HEK293T (cell line): ENCODE measurements at regions not wholly inside any gene's neighbourhood (a gene's known extent, or its start where the extent isn't known, plus 50 kb on each side); places are given as distances from the start of the nearest gene placed in this dataset.

ENCODE experiments used
- CTCF ChIA-PET: fragments of 350-600 bp; formaldehyde crosslinking; extraction: SDS; loops from one replicate; lab custom pipeline; 2021; ENCODE audit warnings: antibody characterized with exemption, inconsistent platforms; lab: Yijun Ruan, JAX
- POLR2A ChIA-PET: fragments of 350-600 bp; formaldehyde crosslinking; extraction: SDS; loops from one replicate; lab custom pipeline; 2020; ENCODE audit warnings: antibody characterized with exemption, inconsistent platforms; lab: Yijun Ruan, JAX
- DNase-seq: peaks from one replicate; pipeline ENCODE4 v3.0.0; 2012; ENCODE audit warnings: mixed read lengths; ENCODE audit errors: extremely low spot score
- ARNT ChIP-seq: fragments of 450-650 bp; IDR thresholded peaks from 2 replicates; pipeline ENCODE4 v1.6.1; 2017; ENCODE audit warnings: mild to moderate bottlenecking
- BHLHE40 ChIP-seq: fragments of 450-650 bp; IDR thresholded peaks from 2 replicates; pipeline ENCODE4 v1.6.1; 2016; ENCODE audit warnings: mild to moderate bottlenecking, moderate library complexity, borderline replicate concordance
- CTBP1 ChIP-seq: fragments of 450-650 bp; IDR thresholded peaks from 2 replicates; pipeline ENCODE4 v1.6.1; 2016; ENCODE audit warnings: borderline replicate concordance
- ELF4 ChIP-seq: fragments of 450-650 bp; IDR thresholded peaks from 2 replicates; pipeline ENCODE4 v1.6.1; 2017; ENCODE audit warnings: antibody characterized with exemption
- FOXA1 ChIP-seq: fragments of 450-650 bp; IDR thresholded peaks from 2 replicates; pipeline ENCODE4 v1.6.1; 2016; ENCODE audit warnings: mild to moderate bottlenecking
- FOXK2 ChIP-seq: fragments of 450-650 bp; IDR thresholded peaks from 2 replicates; pipeline ENCODE4 v1.6.1; 2016; ENCODE audit warnings: mild to moderate bottlenecking
- FOXM1 ChIP-seq: fragments of 450-650 bp; IDR thresholded peaks from 2 replicates; pipeline ENCODE4 v1.6.1; 2017; ENCODE audit warnings: mild to moderate bottlenecking, borderline replicate concordance
- HDGF ChIP-seq: fragments of 450-650 bp; IDR thresholded peaks from 2 replicates; pipeline ENCODE4 v1.6.1; 2017; ENCODE audit warnings: antibody characterized with exemption, borderline replicate concordance
- L3MBTL2 ChIP-seq: fragments of 450-650 bp; conservative IDR thresholded peaks from 2 replicates; pipeline ENCODE4 v1.6.1; 2016; ENCODE audit warnings: mild to moderate bottlenecking
- LEF1 ChIP-seq: fragments of 450-650 bp; IDR thresholded peaks from 2 replicates; pipeline ENCODE4 v1.6.1; 2017; ENCODE audit warnings: mild to moderate bottlenecking, borderline replicate concordance
- NFRKB ChIP-seq: fragments of 450-650 bp; IDR thresholded peaks from 2 replicates; pipeline ENCODE4 v1.6.1; 2016; ENCODE audit warnings: mild to moderate bottlenecking, moderate library complexity
- PKNOX1 ChIP-seq: fragments of 450-650 bp; IDR thresholded peaks from 2 replicates; pipeline ENCODE4 v1.6.1; 2016
- SP1 ChIP-seq: fragments of 450-650 bp; IDR thresholded peaks from 2 replicates; pipeline ENCODE4 v1.6.1; 2017
- SUZ12 ChIP-seq: fragments of 450-650 bp; IDR thresholded peaks from 2 replicates; pipeline ENCODE4 v1.6.1; 2016; ENCODE audit warnings: mild to moderate bottlenecking
- TARDBP ChIP-seq: fragments of 450-650 bp; IDR thresholded peaks from 2 replicates; pipeline ENCODE4 v1.6.1; 2016
- ZNF384 ChIP-seq: fragments of 450-650 bp; IDR thresholded peaks from 2 replicates; pipeline ENCODE4 v1.6.1; 2016

- TF ChIP-seq HDGF (no peak), FOXK2 (no peak), FOXA1 (no peak), LEF1 (no peak), CTBP1 (no peak), ZNF384 (no peak), L3MBTL2 (no peak), PKNOX1 (no peak), SUZ12 (no peak), TARDBP (no peak), FOXM1 (no peak), ELF4 (no peak), SP1 (no peak), ARNT (no peak), BHLHE40 (no peak), NFRKB (no peak)
- CTCF ChIA-PET = no interaction called here
- DNase-seq = no peak
- POLR2A ChIA-PET = no interaction called here
These were observed 416.3 kb upstream of the B3GALT2 start for GRCh38 chr1:193602705-193603104.

DNA sequence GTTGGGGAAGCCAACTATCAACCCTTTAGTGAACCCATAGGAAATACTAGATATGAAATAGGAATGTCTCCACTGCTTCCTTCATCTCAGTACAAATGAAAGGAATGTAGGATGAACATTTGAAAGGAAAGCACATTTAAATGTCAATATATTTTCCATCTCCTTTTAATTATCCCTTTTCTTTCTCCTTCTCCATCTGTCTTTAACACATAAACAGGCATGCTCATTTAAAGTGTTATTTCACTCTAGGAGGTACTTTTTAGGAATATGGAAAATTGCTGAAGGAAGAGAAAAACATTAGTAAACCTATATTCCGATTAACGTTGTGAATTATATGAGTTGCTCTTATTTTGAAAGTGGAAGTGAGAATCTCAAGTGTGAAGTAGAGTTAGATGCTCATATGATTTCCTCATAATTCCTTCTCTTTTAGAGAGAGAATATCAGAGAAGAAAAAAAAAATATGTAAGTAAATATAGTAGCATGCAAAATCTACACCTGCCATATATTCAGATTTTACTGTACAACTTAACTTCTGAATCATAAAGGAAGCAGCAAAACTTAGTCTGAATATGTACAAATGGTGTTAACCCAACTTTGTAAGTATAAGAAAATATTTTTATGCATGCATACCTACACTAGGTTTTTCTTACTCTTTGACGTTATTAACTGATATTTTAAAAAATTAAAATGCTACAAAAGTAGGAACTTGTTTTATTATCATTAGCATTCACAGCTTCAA, 406.9 kb upstream of the B3GALT2 start:
- CTCF ChIA-PET = no interaction called here

DNA sequence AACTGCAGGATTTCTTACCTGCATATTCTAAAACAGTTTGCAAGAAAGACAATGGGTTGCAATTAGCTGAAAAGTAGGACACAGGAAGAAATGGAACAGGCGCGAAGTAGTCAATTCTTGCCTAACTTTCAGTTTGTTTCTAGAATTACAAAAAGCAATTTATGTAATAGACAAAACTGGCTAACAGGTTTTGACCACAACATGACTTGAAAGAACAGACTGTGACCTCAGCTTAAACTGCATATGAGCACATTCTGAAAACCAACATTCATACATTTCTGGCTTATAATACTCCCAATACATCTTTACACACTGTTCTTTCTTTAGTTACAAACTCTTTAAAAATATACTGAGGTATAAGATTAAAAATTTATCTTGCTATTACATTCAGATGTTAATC, 405.9 kb upstream of the B3GALT2 start:
- POLR2A ChIA-PET = no interaction called here
- DNase-seq = no peak
- TF ChIP-seq SP1 (no peak), FOXK2 (no peak), FOXA1 (no peak), CTBP1 (no peak), BHLHE40 (no peak), PKNOX1 (no peak), NFRKB (no peak), TARDBP (no peak), HDGF (no peak), SUZ12 (no peak), ARNT (no peak)
- CTCF ChIA-PET = no interaction called here

More for the DNA sequence above, 406.9 kb upstream of the B3GALT2 start:
- TF ChIP-seq SP1 (no peak), BHLHE40 (no peak), LEF1 (no peak), NFRKB (no peak), SUZ12 (no peak), HDGF (no peak), TARDBP (no peak), L3MBTL2 (no peak), CTBP1 (no peak), PKNOX1 (no peak)
- DNase-seq = no peak
- POLR2A ChIA-PET = no interaction called here

DNA sequence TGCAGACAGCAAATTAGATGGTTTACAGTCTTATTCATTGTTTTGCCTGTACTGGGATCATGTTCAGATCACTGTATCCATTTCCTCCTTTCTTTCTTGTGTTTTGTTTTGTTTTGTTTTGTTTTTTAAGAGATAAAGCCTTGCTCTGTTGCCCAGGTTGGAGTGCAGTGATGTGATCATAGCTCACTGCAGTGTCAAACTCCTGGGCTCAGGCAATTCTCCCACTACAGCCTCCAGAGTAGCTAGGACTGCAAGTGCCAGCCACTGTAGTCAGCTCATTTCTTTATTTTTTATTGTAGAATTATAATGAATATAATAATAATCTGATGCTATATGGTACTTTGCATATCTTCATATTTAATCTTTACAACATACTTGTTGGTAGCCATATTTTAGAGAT, 403.7 kb upstream of the B3GALT2 start:
- no peak for DNase-seq
- TF ChIP-seq FOXK2 = no peak
- TF ChIP-seq SP1 = no peak
- TF ChIP-seq SUZ12 = no peak
- no peak for TF ChIP-seq LEF1
- TF ChIP-seq FOXM1 = no peak
- no peak for TF ChIP-seq HDGF
- no peak for TF ChIP-seq NFRKB
- TF ChIP-seq ELF4 = no peak
- no peak for TF ChIP-seq TARDBP
- TF ChIP-seq CTBP1 = no peak
- TF ChIP-seq L3MBTL2 = no peak
- TF ChIP-seq ZNF384 = no peak
- no peak for TF ChIP-seq FOXA1
- no peak for TF ChIP-seq ARNT
- ChIA-PET POLR2A (no interaction called here), CTCF (interaction anchor here (0.7 kb wide), 1 partner anchor 15 kb away, joined by 5 read pairs; no protein-coding TSS in a partner anchor)

- ChIA-PET POLR2A (no interaction called here), CTCF (interaction anchor here (0.7 kb wide), 1 partner anchor 14 kb away, joined by 5 read pairs; no protein-coding TSS in a partner anchor)
- no peak for DNase-seq
- no peak for TF ChIP-seq CTBP1
- no peak for TF ChIP-seq ELF4
- no peak for TF ChIP-seq FOXK2
- TF ChIP-seq L3MBTL2 = no peak
- no peak for TF ChIP-seq ARNT
- no peak for TF ChIP-seq PKNOX1
- no peak for TF ChIP-seq HDGF
- no peak for TF ChIP-seq ZNF384
- TF ChIP-seq FOXM1 = no peak
- no peak for TF ChIP-seq NFRKB
- TF ChIP-seq SUZ12 = no peak
- TF ChIP-seq TARDBP = no peak
- no peak for TF ChIP-seq LEF1
- TF ChIP-seq BHLHE40 = no peak
- TF ChIP-seq SP1 = no peak
- no peak for TF ChIP-seq FOXA1
These were observed 403.2 kb upstream of the B3GALT2 start for GRCh38 chr1:193589597-193590040.
